Testis (tissue), 2 donors: ENCODE measurements at regions not wholly inside any gene's neighbourhood (a gene's known extent, or its start where the extent isn't known, plus 50 kb on each side); places are given as distances from the start of the nearest gene placed in this dataset.

Experiments
- DNase-seq: peaks from one replicate; pipeline ENCODE4 v3.0.0-alpha.2; 2019
- H3K27ac ChIP-seq, 2 donors: fragments of 200-600 bp; sonication (generic); one replicate each; pipeline ENCODE4 v1.5.1; 2019
- H3K27me3 ChIP-seq: fragments of 200-600 bp; sonication (generic); one replicate; pipeline ENCODE4 v1.5.1; 2019
- H3K36me3 ChIP-seq: fragments of 200-600 bp; sonication (generic); one replicate; pipeline ENCODE4 v1.5.1; 2017; ENCODE audit warnings: low read depth; ENCODE audit errors: missing control alignments
- H3K4me1 ChIP-seq: fragments of 200-600 bp; sonication (generic); one replicate; pipeline ENCODE4 v1.5.1; 2019
- H3K4me3 ChIP-seq, 2 donors: fragments of 200-600 bp; sonication (generic); one replicate each; pipeline ENCODE4 v1.5.1; 2017 to 2019
- H3K9me3 ChIP-seq: fragments of 200-600 bp; sonication (generic); one replicate; pipeline ENCODE4 v1.5.1; 2017
- POLR2A ChIP-seq: fragments of 450-650 bp; IDR thresholded peaks from one replicate; pipeline ENCODE4 v1.6.1; 2017; ENCODE audit warnings: antibody characterized with exemption, mild to moderate bottlenecking, moderate library complexity
- WGBS, 2 donors: methylation state at CpG; one replicate each; pipeline ENCODE4 v1.1.5; 2018; 5-methylcytosine and 5-hydroxymethylcytosine counted together
- intact Hi-C: fragments of 100-400 bp; cut with DNase I; formaldehyde crosslinking; loops from one replicate; pipeline ENCODE4 v1.15.1; 2023; ENCODE audit warnings: low total_unique reads
- TF ChIP-seq, protein P1 (sequence below), 3 experiments: fragments of 450-650 bp in 2 of 3; fragments of 200-600 bp in 1 of 3; sonication (generic) in 1 of 3; IDR thresholded peaks; one replicate each; pipeline ENCODE4 v1.5.1; 2016 to 2019; ENCODE audit warnings: antibody characterized with exemption in 3 of 3, mild to moderate bottlenecking in 2 of 3, moderate library complexity in 1 of 3

DNA sequence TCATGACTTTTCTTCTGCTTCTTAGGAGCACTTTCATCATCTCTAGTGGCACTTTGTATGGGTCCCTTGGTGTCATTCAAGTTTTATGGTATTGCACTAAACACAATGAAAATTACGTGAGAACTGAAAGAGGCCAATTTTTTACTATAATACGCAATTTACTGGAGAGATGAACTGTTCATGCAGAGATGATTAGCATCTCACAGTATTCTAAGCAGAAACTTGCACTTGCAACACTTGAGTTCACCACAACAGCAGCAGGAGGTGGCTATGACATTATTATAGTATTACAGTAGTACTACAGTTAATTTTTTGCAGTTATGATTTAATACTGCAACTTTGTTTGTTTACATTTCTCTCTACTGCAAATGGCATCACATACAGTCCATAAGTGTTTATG lies 793.1 kb upstream of the CRIM1 start:
- Histone ChIP-seq H3K27ac (no peak overlapping the region), H3K36me3 (no peaks in the 10 kb centered on the region), H3K4me3 (no peak overlapping the region), H3K27me3 (no peaks in the 10 kb centered on the region), H3K9me3 (no peaks in the 10 kb centered on the region), H3K4me1 (no peaks in the 10 kb centered on the region)
- intact Hi-C loops: no loop called here
- TF ChIP-seq, protein P1, sequence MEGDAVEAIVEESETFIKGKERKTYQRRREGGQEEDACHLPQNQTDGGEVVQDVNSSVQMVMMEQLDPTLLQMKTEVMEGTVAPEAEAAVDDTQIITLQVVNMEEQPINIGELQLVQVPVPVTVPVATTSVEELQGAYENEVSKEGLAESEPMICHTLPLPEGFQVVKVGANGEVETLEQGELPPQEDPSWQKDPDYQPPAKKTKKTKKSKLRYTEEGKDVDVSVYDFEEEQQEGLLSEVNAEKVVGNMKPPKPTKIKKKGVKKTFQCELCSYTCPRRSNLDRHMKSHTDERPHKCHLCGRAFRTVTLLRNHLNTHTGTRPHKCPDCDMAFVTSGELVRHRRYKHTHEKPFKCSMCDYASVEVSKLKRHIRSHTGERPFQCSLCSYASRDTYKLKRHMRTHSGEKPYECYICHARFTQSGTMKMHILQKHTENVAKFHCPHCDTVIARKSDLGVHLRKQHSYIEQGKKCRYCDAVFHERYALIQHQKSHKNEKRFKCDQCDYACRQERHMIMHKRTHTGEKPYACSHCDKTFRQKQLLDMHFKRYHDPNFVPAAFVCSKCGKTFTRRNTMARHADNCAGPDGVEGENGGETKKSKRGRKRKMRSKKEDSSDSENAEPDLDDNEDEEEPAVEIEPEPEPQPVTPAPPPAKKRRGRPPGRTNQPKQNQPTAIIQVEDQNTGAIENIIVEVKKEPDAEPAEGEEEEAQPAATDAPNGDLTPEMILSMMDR (IDR thresholded peaks at IDR 0.05): no peak
- 91 to 98% methylated on average over 2 of the region's 2 CpGs for WGBS, 2 donors
- DNase-seq: no peak

DNA sequence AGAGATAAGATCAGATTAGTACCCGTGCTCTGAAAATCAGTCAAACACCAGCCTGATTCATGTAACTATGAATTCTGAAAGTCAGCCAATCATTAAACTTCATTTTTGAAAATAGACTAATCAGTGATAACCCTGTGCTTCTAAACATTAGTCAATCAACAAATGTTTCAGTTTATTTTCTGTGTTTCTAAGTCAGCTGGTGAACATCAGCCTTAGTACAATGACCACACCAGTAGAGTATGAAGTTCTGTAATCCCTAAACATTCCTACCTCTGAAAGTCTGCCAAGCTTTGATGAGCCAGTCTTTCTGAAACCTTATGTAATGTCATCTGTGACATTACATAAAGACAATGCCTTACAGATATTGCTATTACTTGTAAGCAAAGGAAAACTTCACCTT lies 807.4 kb upstream of the CRIM1 start:
- no peak for DNase-seq
- intact Hi-C loops: no loop called here
- 42 to 54% methylated on average over 1 of the region's 1 CpG for WGBS, 2 donors
- H3K4me3 ChIP-seq: no peak overlapping the region
- no peaks in the 10 kb centered on the region for H3K4me1 ChIP-seq
- H3K27me3 ChIP-seq: no peaks in the 10 kb centered on the region
- TF ChIP-seq POLR2A: no peak
- TF ChIP-seq, protein P1 (IDR thresholded peaks at IDR 0.05): no peak
- H3K36me3 ChIP-seq: no peaks in the 10 kb centered on the region
- no peaks in the 10 kb centered on the region for H3K9me3 ChIP-seq
- H3K27ac ChIP-seq: no peak overlapping the region

DNA sequence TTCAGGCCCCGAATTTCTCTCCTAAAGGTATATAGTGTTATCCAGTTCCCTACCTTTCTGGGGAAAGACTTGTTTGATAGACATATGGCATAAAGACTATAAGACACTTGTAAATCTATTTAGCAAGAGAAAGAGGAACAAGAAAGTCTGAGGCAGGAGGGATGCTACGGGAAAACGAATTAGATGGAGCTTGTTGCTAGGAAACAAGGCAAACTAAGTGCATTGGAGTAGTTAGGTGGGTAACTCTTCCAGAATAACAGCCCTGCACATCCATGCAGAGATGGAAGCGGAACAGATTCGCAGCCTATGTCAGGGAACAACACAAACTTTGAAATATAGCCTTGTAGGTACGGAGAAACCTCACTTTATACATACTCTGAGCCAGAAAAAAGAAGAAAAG lies 810.3 kb upstream of the CRIM1 start:
- Histone ChIP-seq H3K27me3 (no peaks in the 10 kb centered on the region), H3K4me1 (no peaks in the 10 kb centered on the region), H3K4me3 (no peak overlapping the region), H3K9me3 (no peaks in the 10 kb centered on the region), H3K27ac (no peak overlapping the region), H3K36me3 (no peaks in the 10 kb centered on the region)
- no peak for DNase-seq
- intact Hi-C loops: no loop called here
- TF ChIP-seq, protein P1 (IDR thresholded peaks at IDR 0.05): no peak
- TF ChIP-seq POLR2A: no peak
- 84 to 85% methylated on average over 6 of the region's 6 CpGs for WGBS, 2 donors

DNA sequence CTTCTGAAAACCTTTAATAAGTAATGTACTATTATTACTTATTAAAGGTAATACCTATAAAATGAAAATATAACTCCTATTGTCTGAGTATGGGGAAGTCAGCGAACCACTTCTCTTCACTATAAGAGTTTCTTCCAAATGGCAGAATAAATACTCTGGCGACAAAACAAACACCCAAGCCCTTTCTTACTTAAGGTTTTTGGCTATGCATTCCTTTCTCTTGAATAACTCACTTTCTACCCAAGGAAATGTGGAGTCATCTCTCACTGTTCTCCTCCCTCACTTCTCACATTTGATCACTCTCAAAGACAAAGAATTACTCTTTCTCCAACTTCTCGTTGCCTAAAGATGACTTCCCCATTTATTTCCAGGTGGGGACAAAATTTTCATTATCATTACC lies 816.8 kb upstream of the CRIM1 start:
- intact Hi-C loops: no loop called here
- H3K27me3 ChIP-seq: no peaks in the 10 kb centered on the region
- no peaks in the 10 kb centered on the region for H3K4me1 ChIP-seq
- TF ChIP-seq, protein P1 (IDR thresholded peaks at IDR 0.05): no peak
- no peak for TF ChIP-seq POLR2A
- 86 to 90% methylated on average over 3 of the region's 3 CpGs for WGBS, 2 donors
- H3K9me3 ChIP-seq: no peaks in the 10 kb centered on the region
- no peaks in the 10 kb centered on the region for H3K36me3 ChIP-seq
- no peak for DNase-seq
- no peak overlapping the region for H3K4me3 ChIP-seq
- H3K27ac ChIP-seq: no peak overlapping the region

DNA sequence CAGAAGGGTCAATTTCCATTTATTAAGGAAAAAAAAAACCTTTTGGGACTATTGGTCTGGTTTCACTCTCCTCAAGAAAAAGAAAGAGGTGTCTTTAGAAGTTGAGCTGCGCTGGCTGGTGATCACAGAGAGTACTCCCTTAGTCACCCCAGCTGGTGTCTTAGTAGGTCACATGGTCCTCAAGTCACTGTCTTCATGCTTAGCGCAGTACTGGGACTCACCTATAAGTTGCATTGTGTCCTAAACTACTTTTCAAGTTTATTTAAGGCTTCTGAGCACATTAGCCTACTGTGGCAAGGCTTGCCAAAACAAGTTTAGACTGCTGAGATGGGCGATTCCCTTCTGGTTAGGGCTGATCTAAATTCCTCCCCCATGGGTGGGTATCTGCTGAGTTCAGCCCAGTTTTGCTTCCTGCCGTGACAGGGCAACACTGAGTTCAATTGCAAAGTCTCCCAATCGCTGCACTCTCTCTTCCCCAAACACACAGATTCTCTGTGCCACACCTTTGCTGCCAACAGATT lies 824.9 kb upstream of the CRIM1 start:
- TF ChIP-seq, protein P1 (IDR thresholded peaks at IDR 0.05): no peak
- TF ChIP-seq POLR2A: no peak

More for the DNA sequence above, 824.9 kb upstream of the CRIM1 start:
- H3K27me3 ChIP-seq: no peaks in the 10 kb centered on the region
- 88 to 93% methylated on average over 5 of the region's 5 CpGs for WGBS, 2 donors
- no peak for DNase-seq
- H3K4me3 ChIP-seq: no peak overlapping the region
- no peaks in the 10 kb centered on the region for H3K4me1 ChIP-seq
- H3K9me3 ChIP-seq: no peaks in the 10 kb centered on the region
- no peak overlapping the region for H3K27ac ChIP-seq
- no peaks in the 10 kb centered on the region for H3K36me3 ChIP-seq
- intact Hi-C loops: no loop called here
